ENCODE measurements at regions not wholly inside any gene's neighbourhood (a gene's known extent, or its start where the extent isn't known, plus 50 kb on each side); places are given as distances from the start of the nearest gene placed in this dataset.

- TF ChIP-seq CTCF (conservative IDR thresholded peaks at IDR 0.05; ENCODE audit: low read depth, low read length) = no peak
- no peak for TF ChIP-seq EZH2phosphoT487 (IDR thresholded peaks at IDR 0.05; ENCODE audit: borderline replicate concordance, low read length)
These were observed 258.5 kb upstream of the USP24 start for GRCh38 chr1:55473661-55474060.
